Activated CD4-positive, alpha-beta memory T cell treated with anti-CD3 and anti-CD28 coated beads, Interleukin-2, amount 10 ng/mL, durations not matched to agents 7 days and 5 days (primary cell): ENCODE measurements at regions not wholly inside any gene's neighbourhood (a gene's known extent, or its start where the extent isn't known, plus 50 kb on each side); places are given as distances from the start of the nearest gene placed in this dataset.

Source experiments
- CTCF ChIA-PET: fragments of 350-600 bp; sonication (Branson Sonifier 250); formaldehyde crosslinking; loops from one replicate; lab custom pipeline; 2021; ENCODE audit warnings: antibody characterized with exemption, inconsistent platforms; lab: Charles Lee
- POLR2A ChIA-PET: fragments of 350-600 bp; sonication (Branson Sonifier 250); formaldehyde crosslinking; loops from one replicate; lab custom pipeline; 2021; ENCODE audit warnings: antibody characterized with exemption; lab: Charles Lee
- DNase-seq: peaks from one replicate; pipeline ENCODE4 v3.0.0-alpha.2; 2020
- H3K27ac Mint-ChIP-seq: one replicate; pipeline ENCODE4 v1.8.0; 2021; ENCODE audit warnings: mild to moderate bottlenecking, mixed read lengths
- H3K27me3 Mint-ChIP-seq: one replicate; pipeline ENCODE4 v1.8.0; 2021; ENCODE audit warnings: mixed read lengths
- H3K36me3 Mint-ChIP-seq: one replicate; pipeline ENCODE4 v1.8.0; 2021; ENCODE audit warnings: low read depth, mixed read lengths
- H3K4me1 Mint-ChIP-seq: one replicate; pipeline ENCODE4 v1.8.0; 2021; ENCODE audit warnings: mixed read lengths
- H3K4me3 Mint-ChIP-seq: one replicate; pipeline ENCODE4 v1.8.0; 2021; ENCODE audit warnings: mild to moderate bottlenecking, mixed read lengths
- H3K9me3 Mint-ChIP-seq: one replicate; pipeline ENCODE4 v1.8.0; 2021; ENCODE audit warnings: mixed read lengths

DNA sequence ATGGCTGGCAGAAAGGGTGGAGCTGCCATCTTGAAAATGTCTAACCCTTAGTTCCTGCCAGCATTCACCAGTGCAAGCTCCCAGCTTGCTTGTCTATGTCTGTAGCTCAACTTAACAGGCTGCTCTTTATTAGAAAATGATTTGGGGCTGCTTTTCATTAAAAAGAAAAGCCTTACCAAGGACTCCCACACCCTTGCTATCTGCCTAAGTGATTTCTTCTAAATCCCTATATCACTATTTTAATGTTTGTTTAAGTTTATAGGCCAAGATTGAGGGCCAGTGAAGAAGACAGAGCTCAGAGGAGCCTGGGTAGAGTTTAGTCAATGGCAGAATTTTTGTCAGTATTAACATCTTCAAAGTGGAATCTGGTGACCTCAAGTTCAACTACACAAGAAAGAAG lies 336.8 kb upstream of the CHRM3 start:
- POLR2A ChIA-PET: no interaction called here
- Mint-ChIP-seq H3K36me3 (no peaks in the 10 kb centered on the region), H3K27ac (no peak overlapping the region), H3K4me1 (no peaks in the 10 kb centered on the region), H3K9me3 (peaks cover 8% of the 10 kb centered on the region), H3K27me3 (no peaks in the 10 kb centered on the region), H3K4me3 (no peak overlapping the region)
- DNase-seq: no peak
- CTCF ChIA-PET: no interaction called here

- ChIA-PET CTCF (no interaction called here), POLR2A (no interaction called here)
- Mint-ChIP-seq H3K4me3 (no peak overlapping the region), H3K36me3 (no peaks in the 10 kb centered on the region), H3K27ac (no peak overlapping the region), H3K27me3 (no peaks in the 10 kb centered on the region), H3K4me1 (no peaks in the 10 kb centered on the region), H3K9me3 (peaks cover 3% of the 10 kb centered on the region)
- DNase-seq: no peak
Measured at GRCh38 chr1:239044829-239045228, 341.5 kb upstream of the CHRM3 start.

- Mint-ChIP-seq H3K27me3 (no peaks in the 10 kb centered on the region), H3K36me3 (no peaks in the 10 kb centered on the region), H3K4me1 (no peaks in the 10 kb centered on the region), H3K9me3 (peaks cover 7% of the 10 kb centered on the region), H3K4me3 (no peak overlapping the region), H3K27ac (no peak overlapping the region)
- ChIA-PET POLR2A (no interaction called here), CTCF (no interaction called here)
- DNase-seq: no peak
Measured at GRCh38 chr1:239040523-239040922, 345.8 kb upstream of the CHRM3 start.

DNA sequence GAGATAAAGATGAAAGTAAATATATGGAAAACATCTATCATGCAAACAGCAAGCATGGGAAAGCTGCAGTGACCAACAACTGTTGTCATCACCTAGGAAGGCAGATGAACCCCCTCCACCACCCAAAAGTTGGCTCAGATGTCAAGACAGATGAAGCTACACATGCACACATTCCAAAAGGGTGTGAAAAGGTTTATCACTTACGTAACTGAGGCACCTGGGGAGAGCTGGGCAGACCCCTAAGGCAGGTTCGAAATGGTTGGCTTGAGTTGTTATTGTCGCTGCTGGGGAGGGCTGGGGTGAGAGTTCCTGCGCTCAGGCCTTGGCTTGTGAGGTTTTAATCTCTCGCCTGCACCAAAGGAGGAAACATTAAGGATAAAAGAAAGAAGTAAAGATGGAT lies 355.1 kb upstream of the CHRM3 start:
- no peak overlapping the region for H3K27ac Mint-ChIP-seq
- H3K27me3 Mint-ChIP-seq: no peaks in the 10 kb centered on the region
- H3K36me3 Mint-ChIP-seq: no peaks in the 10 kb centered on the region
- H3K9me3 Mint-ChIP-seq: peaks cover 6% of the 10 kb centered on the region
- H3K4me3 Mint-ChIP-seq: no peak overlapping the region
- DNase-seq: no peak
- no peaks in the 10 kb centered on the region for H3K4me1 Mint-ChIP-seq
- ChIA-PET POLR2A (no interaction called here), CTCF (no interaction called here)

GRCh38 chr1:239025997-239026694 lies 360.2 kb upstream of the CHRM3 start:
- H3K36me3 Mint-ChIP-seq: no peaks in the 10 kb centered on the region
- H3K27ac Mint-ChIP-seq: no peak overlapping the region
- peaks cover 7% of the 10 kb centered on the region for H3K9me3 Mint-ChIP-seq
- H3K27me3 Mint-ChIP-seq: no peaks in the 10 kb centered on the region
- H3K4me3 Mint-ChIP-seq: no peak overlapping the region
- no peaks in the 10 kb centered on the region for H3K4me1 Mint-ChIP-seq
- ChIA-PET CTCF (no interaction called here), POLR2A (no interaction called here)
- DNase-seq: no peak

DNA sequence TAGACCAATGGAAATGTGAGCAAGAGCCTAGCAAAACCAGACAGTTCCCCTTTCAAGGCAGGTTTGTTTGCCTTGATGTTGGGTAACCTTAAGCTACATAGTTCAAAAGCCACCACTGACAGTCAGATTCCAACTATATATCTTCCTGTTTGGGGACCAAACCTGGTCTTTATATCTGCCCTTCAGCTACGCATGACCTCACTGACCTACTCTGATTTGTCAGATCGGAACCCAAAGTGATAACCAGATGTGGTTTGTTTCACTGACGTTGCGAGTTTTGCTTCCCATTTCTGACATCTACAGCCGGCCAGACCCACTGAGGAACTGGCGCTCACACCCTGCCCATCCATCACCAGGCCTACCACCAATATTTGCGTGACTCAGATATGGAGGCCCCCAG lies 361.1 kb upstream of the CHRM3 start:
- H3K9me3 Mint-ChIP-seq: peaks cover 4% of the 10 kb centered on the region
- ChIA-PET POLR2A (no interaction called here), CTCF (no interaction called here)
- no peaks in the 10 kb centered on the region for H3K36me3 Mint-ChIP-seq
- H3K27ac Mint-ChIP-seq: no peak overlapping the region
- no peaks in the 10 kb centered on the region for H3K27me3 Mint-ChIP-seq
- H3K4me1 Mint-ChIP-seq: no peaks in the 10 kb centered on the region
- no peak for DNase-seq
- H3K4me3 Mint-ChIP-seq: no peak overlapping the region

DNA sequence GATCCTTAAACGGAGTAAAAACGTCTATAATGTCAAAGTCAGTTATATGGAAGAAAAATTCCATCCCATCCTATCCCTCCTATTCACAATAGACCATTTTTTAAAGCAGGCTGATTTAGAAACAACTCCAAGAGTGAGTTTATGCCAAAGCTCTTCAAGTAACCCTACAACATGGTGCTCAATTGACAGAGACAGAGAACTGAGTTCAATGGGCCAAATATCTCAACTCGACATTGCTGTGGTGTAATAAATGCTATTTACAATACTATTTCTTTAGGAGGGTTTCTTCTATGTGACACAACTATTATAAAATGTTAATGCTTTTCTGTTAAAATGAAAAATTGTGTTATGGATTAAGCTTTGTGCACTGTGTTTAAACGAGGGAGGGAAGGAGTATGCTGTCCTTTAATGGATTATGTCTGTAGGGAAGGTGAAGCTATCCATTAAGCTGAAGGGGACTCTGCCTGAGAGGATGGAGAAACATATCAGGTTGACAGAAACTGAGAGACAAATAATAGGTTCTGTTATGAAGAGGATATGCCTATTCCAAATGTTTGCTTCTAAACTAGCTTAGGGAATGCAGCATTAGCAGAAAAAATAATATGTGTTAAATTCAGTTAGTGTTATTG lies 362.5 kb upstream of the CHRM3 start:
- Mint-ChIP-seq H3K4me1 (no peaks in the 10 kb centered on the region), H3K36me3 (no peaks in the 10 kb centered on the region), H3K27ac (no peak overlapping the region), H3K9me3 (peaks cover 2% of the 10 kb centered on the region), H3K27me3 (no peaks in the 10 kb centered on the region), H3K4me3 (no peak overlapping the region)
- POLR2A ChIA-PET: no interaction called here
- CTCF ChIA-PET: no interaction called here
- no peak for DNase-seq

DNA sequence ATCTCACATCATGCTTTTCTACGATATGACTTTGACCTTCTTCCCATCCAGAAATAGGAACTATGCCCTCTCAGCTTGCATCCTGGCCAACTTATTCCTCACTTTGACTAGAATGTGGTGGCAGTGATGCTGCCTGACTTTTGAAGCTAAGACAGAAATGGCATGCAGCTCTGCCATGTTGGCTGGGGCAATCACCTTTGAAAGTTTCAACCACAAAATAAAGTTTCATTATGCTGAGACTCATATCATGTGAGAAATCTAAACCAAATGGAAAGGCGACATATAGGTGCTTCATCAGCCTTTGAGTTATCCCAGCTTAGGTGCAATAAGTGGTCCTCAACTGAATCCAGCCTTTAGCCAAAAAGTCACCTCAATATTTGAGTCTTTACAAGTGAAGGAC lies 370.0 kb upstream of the CHRM3 start:
- H3K36me3 Mint-ChIP-seq: no peaks in the 10 kb centered on the region
- DNase-seq: no peak
- H3K4me3 Mint-ChIP-seq: no peak overlapping the region
- no peaks in the 10 kb centered on the region for H3K27me3 Mint-ChIP-seq
- peaks cover 5% of the 10 kb centered on the region for H3K9me3 Mint-ChIP-seq
- ChIA-PET POLR2A (no interaction called here), CTCF (no interaction called here)
- no peaks in the 10 kb centered on the region for H3K4me1 Mint-ChIP-seq
- no peak overlapping the region for H3K27ac Mint-ChIP-seq

- no peaks in the 10 kb centered on the region for H3K27me3 Mint-ChIP-seq
- H3K9me3 Mint-ChIP-seq: peaks cover 4% of the 10 kb centered on the region
- H3K27ac Mint-ChIP-seq: no peak overlapping the region
- DNase-seq: no peak
- no peak overlapping the region for H3K4me3 Mint-ChIP-seq
- CTCF ChIA-PET: no interaction called here
- POLR2A ChIA-PET: no interaction called here
- H3K4me1 Mint-ChIP-seq: no peaks in the 10 kb centered on the region
- H3K36me3 Mint-ChIP-seq: no peaks in the 10 kb centered on the region
Measured at GRCh38 chr1:239011382-239011781, 375.0 kb upstream of the CHRM3 start.

- CTCF ChIA-PET: no interaction called here
Measured at GRCh38 chr1:239008568-239008967, 377.8 kb upstream of the CHRM3 start.

GRCh38 chr1:239006276-239006675 lies 380.1 kb upstream of the CHRM3 start:
- no peaks in the 10 kb centered on the region for H3K9me3 Mint-ChIP-seq
- H3K27me3 Mint-ChIP-seq: no peaks in the 10 kb centered on the region
- ChIA-PET POLR2A (no interaction called here), CTCF (no interaction called here)
- no peaks in the 10 kb centered on the region for H3K36me3 Mint-ChIP-seq
- no peaks in the 10 kb centered on the region for H3K4me1 Mint-ChIP-seq
- H3K4me3 Mint-ChIP-seq: no peak overlapping the region
- no peak for DNase-seq
- H3K27ac Mint-ChIP-seq: no peak overlapping the region

More at GRCh38 chr1:239008568-239008967, 377.8 kb upstream of the CHRM3 start:
- Mint-ChIP-seq H3K36me3 (no peaks in the 10 kb centered on the region), H3K9me3 (peaks cover 4% of the 10 kb centered on the region), H3K27me3 (no peaks in the 10 kb centered on the region), H3K27ac (no peak overlapping the region), H3K4me1 (no peaks in the 10 kb centered on the region), H3K4me3 (no peak overlapping the region)
- DNase-seq: no peak
- POLR2A ChIA-PET: no interaction called here

DNA sequence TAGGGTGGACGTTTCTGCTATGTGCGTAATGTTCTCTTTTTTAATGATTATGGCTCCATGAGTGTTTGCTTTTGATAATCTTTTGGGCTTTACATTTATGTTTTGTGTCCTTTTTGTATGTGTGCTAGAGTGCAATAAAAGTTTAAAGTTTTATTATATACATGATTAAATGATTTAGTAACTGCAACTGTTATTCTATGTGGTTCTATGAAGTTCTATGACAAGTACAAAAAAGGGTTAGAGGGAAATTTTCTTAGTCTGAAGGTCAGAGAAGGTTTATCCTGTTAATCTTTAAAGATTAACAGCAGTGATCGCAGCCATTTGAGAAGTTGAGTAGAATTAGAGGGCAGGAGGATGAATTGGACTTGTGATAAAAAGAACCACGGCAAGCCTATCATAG lies 386.4 kb upstream of the CHRM3 start:
- CTCF ChIA-PET: no interaction called here

DNA sequence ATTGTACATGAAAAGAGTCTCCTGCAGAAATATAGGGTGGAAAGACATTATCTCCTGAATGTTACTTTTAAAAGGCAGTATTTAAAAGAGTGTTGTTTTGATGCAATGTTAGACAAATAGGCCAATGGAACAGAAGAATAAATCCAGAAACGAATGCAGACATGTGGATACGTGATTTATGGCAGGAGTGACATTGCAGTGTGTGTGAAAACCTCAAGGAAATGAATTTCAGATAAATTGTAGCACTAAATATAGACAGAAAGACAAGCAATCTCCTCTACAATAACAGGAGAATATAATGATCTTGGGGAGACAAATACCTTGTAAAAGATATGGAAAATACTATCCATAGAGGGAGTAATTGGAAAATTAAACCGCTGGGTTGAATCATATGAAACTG lies 387.8 kb upstream of the CHRM3 start:
- no peak overlapping the region for H3K27ac Mint-ChIP-seq
- ChIA-PET POLR2A (no interaction called here), CTCF (no interaction called here)
- no peaks in the 10 kb centered on the region for H3K36me3 Mint-ChIP-seq
- H3K4me3 Mint-ChIP-seq: no peak overlapping the region
- DNase-seq: no peak
- H3K27me3 Mint-ChIP-seq: no peaks in the 10 kb centered on the region
- no peaks in the 10 kb centered on the region for H3K4me1 Mint-ChIP-seq
- peaks cover 3% of the 10 kb centered on the region for H3K9me3 Mint-ChIP-seq

More for the DNA sequence above, 386.4 kb upstream of the CHRM3 start:
- H3K27ac Mint-ChIP-seq: no peak overlapping the region
- no peaks in the 10 kb centered on the region for H3K27me3 Mint-ChIP-seq
- H3K4me3 Mint-ChIP-seq: no peak overlapping the region
- no peaks in the 10 kb centered on the region for H3K4me1 Mint-ChIP-seq
- no peaks in the 10 kb centered on the region for H3K36me3 Mint-ChIP-seq
- H3K9me3 Mint-ChIP-seq: peaks cover 3% of the 10 kb centered on the region
- no peak for DNase-seq
- POLR2A ChIA-PET: no interaction called here
